IMR-90 (cell line): ENCODE measurements at regions not wholly inside any gene's neighbourhood (a gene's known extent, or its start where the extent isn't known, plus 50 kb on each side); places are given as distances from the start of the nearest gene placed in this dataset.
A peak's percentile ranks its signal among the peaks of the same experiment; 100 is the strongest.

Experiments used
- ATAC-seq: fragments of 200-7000 bp; cut with Tn5 transposase; 2 replicates; pipeline ENCODE4 v1.9.1; 2020; ENCODE audit warnings: low read depth, mild to moderate bottlenecking, moderate library complexity
- BruUV-seq: library from RNA; stranded (reverse); fragments of 400-500 nt; replicated peaks from 2 replicates; lab custom pipeline; 2021; lab: Mats Ljungman, UMichigan
- CTCF ChIA-PET: fragments of 300-600 bp; formaldehyde crosslinking; extraction: SDS; loops from one replicate; lab custom pipeline; 2021; ENCODE audit warnings: antibody characterized with exemption; lab: Yijun Ruan, JAX
- POLR2A ChIA-PET: fragments of 300-600 bp; sonication (Branson Sonifier 250); formaldehyde crosslinking; loops from one replicate; lab custom pipeline; 2022; ENCODE audit warnings: antibody characterized with exemption; ENCODE audit not compliant: unreplicated experiment; lab: Charles Lee
- DNase-seq: peaks from one replicate; pipeline ENCODE4 v3.0.0; 2013
- H2AFZ ChIP-seq: replicated peaks from 2 replicates; pipeline ENCODE3; 2013; ENCODE audit warnings: low read length, mild to moderate bottlenecking; ENCODE audit not compliant: poor library complexity
- H2AK5ac ChIP-seq: 2 replicates; pipeline ENCODE4 v1.6.1; 2013; ENCODE audit warnings: low read depth, low read length, inconsistent platforms
- H2AK9ac ChIP-seq: replicated peaks from 2 replicates; pipeline ENCODE3; 2013; ENCODE audit warnings: mild to moderate bottlenecking, low read depth, low read length, moderate library complexity; ENCODE audit not compliant: poor library complexity
- H2BK120ac ChIP-seq: 2 replicates; pipeline ENCODE4 v1.6.1; 2013; ENCODE audit warnings: low read depth, low read length, inconsistent platforms
- H2BK15ac ChIP-seq: 3 replicates; pipeline ENCODE4 v1.6.1; 2013; ENCODE audit warnings: low read depth, low read length, inconsistent platforms
- H2BK20ac ChIP-seq: 2 replicates; pipeline ENCODE4 v1.6.1; 2013; ENCODE audit warnings: low read depth, mild to moderate bottlenecking, inconsistent platforms, low read length, moderate library complexity
- H2BK5ac ChIP-seq: 2 replicates; pipeline ENCODE4 v1.6.1; 2013; ENCODE audit warnings: mild to moderate bottlenecking, low read depth, low read length, inconsistent platforms; ENCODE audit not compliant: poor library complexity, severe bottlenecking
- H3K14ac ChIP-seq: replicated peaks from 2 replicates; pipeline ENCODE4 v1.6.1; 2013; ENCODE audit warnings: low read depth, low read length, inconsistent platforms
- H3K18ac ChIP-seq: 2 replicates; pipeline ENCODE4 v1.6.1; 2013; ENCODE audit warnings: low read depth, low read length, control low read depth
- H3K23ac ChIP-seq: 2 replicates; pipeline ENCODE4 v1.6.1; 2013; ENCODE audit warnings: low read depth, low read length, inconsistent platforms
- H3K27ac ChIP-seq: 2 replicates; pipeline ENCODE4 v1.5.1; 2013; ENCODE audit warnings: mild to moderate bottlenecking, control low read depth, low read length; ENCODE audit not compliant: insufficient read depth
- H3K27me3 ChIP-seq: 2 replicates; pipeline ENCODE4 v1.6.1; 2013; ENCODE audit warnings: low read length; ENCODE audit not compliant: control insufficient read depth, insufficient read depth
- H3K36me3 ChIP-seq: 2 replicates; pipeline ENCODE4 v1.6.1; 2013; ENCODE audit warnings: low read length, mixed read lengths; ENCODE audit not compliant: control insufficient read depth, insufficient read depth
- H3K4ac ChIP-seq: 2 replicates; pipeline ENCODE4 v1.6.1; 2013; ENCODE audit warnings: low read depth, low read length, inconsistent platforms
- H3K4me1 ChIP-seq: 2 replicates; pipeline ENCODE4 v1.6.1; 2013; ENCODE audit warnings: low read length, mixed read lengths; ENCODE audit not compliant: control insufficient read depth, insufficient read depth
- H3K4me2 ChIP-seq: 2 replicates; pipeline ENCODE4 v1.6.1; 2013; ENCODE audit warnings: low read depth, mild to moderate bottlenecking, control low read depth, low read length, moderate library complexity
- H3K4me3 ChIP-seq: 2 replicates; pipeline ENCODE4 v1.5.1; 2013; ENCODE audit warnings: low read depth, mild to moderate bottlenecking, control low read depth, low read length, moderate library complexity; ENCODE audit not compliant: insufficient read depth
- H3K56ac ChIP-seq: 2 replicates; pipeline ENCODE4 v1.6.1; 2013; ENCODE audit warnings: low read length, inconsistent platforms; ENCODE audit not compliant: insufficient read depth; ENCODE audit errors: extremely low read depth
- H3K79me1 ChIP-seq, 2 experiments: 2 replicates each; pipeline ENCODE4 v1.6.1; 2013; ENCODE audit warnings: low read length in 2 of 2, inconsistent platforms in 1 of 2, low read depth in 1 of 2
- H3K9ac ChIP-seq: 2 replicates; pipeline ENCODE4 v1.6.1; 2013; ENCODE audit warnings: low read depth, low read length, control low read depth
- H3K9me1 ChIP-seq: 2 replicates; pipeline ENCODE4 v1.6.1; 2013; ENCODE audit warnings: low read length, inconsistent platforms; ENCODE audit not compliant: insufficient read depth
- H3K9me3 ChIP-seq: 2 replicates; pipeline ENCODE4 v1.6.1; 2013; ENCODE audit warnings: low read length; ENCODE audit not compliant: control insufficient read depth, insufficient read depth
- H4K20me1 ChIP-seq: 2 replicates; pipeline ENCODE4 v1.6.1; 2013; ENCODE audit warnings: low read length, inconsistent platforms; ENCODE audit not compliant: insufficient read depth
- H4K5ac ChIP-seq: 2 replicates; pipeline ENCODE4 v1.6.1; 2013; ENCODE audit warnings: mild to moderate bottlenecking, low read depth, low read length, control low read depth
- H4K8ac ChIP-seq, 2 experiments: 2 replicates each; pipeline ENCODE4 v1.6.1; 2013; ENCODE audit warnings: low read depth in 2 of 2, low read length in 2 of 2, control low read depth in 1 of 2, inconsistent platforms in 1 of 2
- H4K91ac ChIP-seq: 2 replicates; pipeline ENCODE4 v1.6.1; 2013; ENCODE audit warnings: low read depth, low read length, inconsistent platforms; ENCODE audit not compliant: insufficient read depth
- BHLHE40 ChIP-seq: fragments of 150-350 bp; IDR thresholded peaks from 2 replicates; pipeline ENCODE4 v1.6.1; 2016; ENCODE audit warnings: mild to moderate bottlenecking, low read depth, low read length
- CEBPB ChIP-seq: IDR thresholded peaks from 2 replicates; pipeline ENCODE4 v1.6.1; 2012; ENCODE audit warnings: low read depth, low read length, improper control_type of control experiment
- CHD1 ChIP-seq: IDR thresholded peaks from 2 replicates; pipeline ENCODE4 v1.6.1; 2012; ENCODE audit warnings: low read depth, low read length, improper control_type of control experiment
- CTCF ChIP-seq: conservative IDR thresholded peaks from 2 replicates; pipeline ENCODE4 v1.5.1; 2012; ENCODE audit warnings: mild to moderate bottlenecking, low read depth, low read length, improper control_type of control experiment
- ELK1 ChIP-seq: fragments of 150-350 bp; IDR thresholded peaks from 2 replicates; pipeline ENCODE4 v1.6.1; 2016; ENCODE audit warnings: low read depth, mild to moderate bottlenecking, low read length, moderate library complexity, borderline replicate concordance
- FOS ChIP-seq: fragments of 150-350 bp; IDR thresholded peaks from 2 replicates; pipeline ENCODE4 v1.6.1; 2016; ENCODE audit warnings: low read depth, low read length
- MAFK ChIP-seq: IDR thresholded peaks from 2 replicates; pipeline ENCODE4 v1.6.1; 2012; ENCODE audit warnings: low read depth, low read length, improper control_type of control experiment
- MAZ ChIP-seq: IDR thresholded peaks from 2 replicates; pipeline ENCODE4 v1.6.1; 2012; ENCODE audit warnings: low read depth, mild to moderate bottlenecking, low read length, improper control_type of control experiment, moderate library complexity, borderline replicate concordance
- MXI1 ChIP-seq: IDR thresholded peaks from 2 replicates; pipeline ENCODE4 v1.6.1; 2012; ENCODE audit warnings: low read depth, mild to moderate bottlenecking, low read length, moderate library complexity, borderline replicate concordance
- NFE2L2 ChIP-seq: fragments of 150-350 bp; IDR thresholded peaks from 2 replicates; pipeline ENCODE4 v1.6.1; 2016; ENCODE audit warnings: low read depth, mild to moderate bottlenecking, low read length
- POLR2A ChIP-seq: IDR thresholded peaks from 2 replicates; pipeline ENCODE4 v1.6.1; 2012; ENCODE audit warnings: mild to moderate bottlenecking, low read depth, low read length
- RAD21 ChIP-seq: IDR thresholded peaks from 2 replicates; pipeline ENCODE4 v1.6.1; 2012; ENCODE audit warnings: low read length, improper control_type of control experiment
- RCOR1 ChIP-seq: IDR thresholded peaks from 2 replicates; pipeline ENCODE4 v1.6.1; 2012; ENCODE audit warnings: mild to moderate bottlenecking, low read length, improper control_type of control experiment; ENCODE audit not compliant: insufficient replicate concordance
- RFX5 ChIP-seq: IDR thresholded peaks from 2 replicates; pipeline ENCODE4 v1.8.0; 2012; ENCODE audit warnings: low read depth, mild to moderate bottlenecking, low read length, moderate library complexity
- SMC3 ChIP-seq: fragments of 150-350 bp; IDR thresholded peaks from 2 replicates; pipeline ENCODE4 v1.6.1; 2016; ENCODE audit warnings: low read depth, mild to moderate bottlenecking, antibody characterized with exemption, low read length, moderate library complexity
- USF2 ChIP-seq: fragments of 150-350 bp; IDR thresholded peaks from 2 replicates; pipeline ENCODE4 v1.6.1; 2017; ENCODE audit warnings: mild to moderate bottlenecking, antibody characterized with exemption, low read length, low read depth
- WGBS, 2 experiments: methylation state at CpG; one replicate each; pipeline versions ENCODE4 v1.1.5 to v1.1.7; 2013; ENCODE audit warnings: missing lambda C conversion rate in 2 of 2; ENCODE audit not compliant: insufficient read length in 1 of 2; ENCODE audit errors: extremely low coverage in 2 of 2; 5-methylcytosine and 5-hydroxymethylcytosine counted together
- dilution Hi-C: fragments of 300-500 bp; cut with HindIII; formaldehyde crosslinking; loops from one replicate; pipeline ENCODE4 v1.14.3; 2018; ENCODE audit warnings: low sequenced_read_pairs; ENCODE audit not compliant: unreplicated experiment
- in situ Hi-C: fragments of 300-500 bp; cut with MboI; formaldehyde crosslinking; loops from 3 replicates; pipeline ENCODE4 v1.14.3; 2019; ENCODE audit warnings: low sequenced_read_pairs, inconsistent platforms, mixed read lengths
- intact Hi-C: fragments of 100-400 bp; cut with micrococcal nuclease; formaldehyde crosslinking; loops from 2 replicates; pipeline ENCODE4 v1.10.0; 2022

GRCh38 chr21:27196651-27197050 is 229.8 kb upstream of the ADAMTS5 start:
- H3K14ac ChIP-seq: no peak overlapping the region
- dilution Hi-C loops: no loop called here
- no peak overlapping the region for H4K8ac ChIP-seq
- no peak overlapping the region for H2AFZ ChIP-seq
- H3K23ac ChIP-seq: no peak overlapping the region
- no peaks in the 10 kb centered on the region for H3K79me1 ChIP-seq
- H4K91ac ChIP-seq: no peak overlapping the region
- no peak overlapping the region for H3K4ac ChIP-seq
- no peak overlapping the region for H2BK20ac ChIP-seq
- no peaks in the 10 kb centered on the region for H3K9me3 ChIP-seq
- BruUV-seq: no TSS peak
- no peak overlapping the region for H3K9ac ChIP-seq
- H3K4me1 ChIP-seq: peaks cover 7% of the 10 kb centered on the region
- H2BK120ac ChIP-seq: no peak overlapping the region
- no peak overlapping the region for H2BK15ac ChIP-seq
- in situ Hi-C loops: no loop called here
- WGBS, 2 experiments: no CpG with 5 or more reads among the region's 3 CpGs
- H2BK5ac ChIP-seq: no peak overlapping the region
- no peak overlapping the region for H3K18ac ChIP-seq
- intact Hi-C loops: no loop called here
- POLR2A ChIA-PET: no interaction called here
- H2AK5ac ChIP-seq: no peak overlapping the region
- H3K56ac ChIP-seq: no peak overlapping the region
- H4K20me1 ChIP-seq: no peaks in the 10 kb centered on the region
- ATAC-seq (no peak), DNase-seq (peak; percentile 16)
- H3K4me3 ChIP-seq: no peak overlapping the region
- TF ChIP-seq FOS (no peak), RCOR1 (no peak), MXI1 (no peak), CHD1 (no peak), SMC3 (no peak), POLR2A (no peak), RFX5 (no peak), MAZ (no peak), NFE2L2 (no peak), BHLHE40 (no peak), MAFK (no peak), RAD21 (no peak), ELK1 (no peak), CTCF (no peak), USF2 (no peak), CEBPB (no peak)
- no peak overlapping the region for H2AK9ac ChIP-seq
- no peak overlapping the region for H3K27ac ChIP-seq
- no peak overlapping the region for H3K4me2 ChIP-seq
- H3K36me3 ChIP-seq: no peaks in the 10 kb centered on the region
- H3K27me3 ChIP-seq: no peaks in the 10 kb centered on the region
- CTCF ChIA-PET: no interaction called here
- H3K9me1 ChIP-seq: no peaks in the 10 kb centered on the region
- no peak overlapping the region for H4K5ac ChIP-seq
